Liver (tissue), 8 donors: ENCODE measurements at regions not wholly inside any gene's neighbourhood (a gene's known extent, or its start where the extent isn't known, plus 50 kb on each side); places are given as distances from the start of the nearest gene placed in this dataset.

Experiments used
- DNase-seq: peaks from one replicate; pipeline ENCODE4 v3.0.0-alpha.2; 2017; ENCODE audit warnings: low spot score
- H3K27ac ChIP-seq, 2 donors: one replicate each; pipeline ENCODE4 v1.7.0; 2013; ENCODE audit warnings: inconsistent platforms in 2 of 2, low read length in 2 of 2, control low read depth in 1 of 2, low read depth in 1 of 2, mild to moderate bottlenecking in 1 of 2
- H3K27me3 ChIP-seq, 4 donors: one replicate each; pipeline versions ENCODE4 v1.6.1 to v1.7.0; 2013; ENCODE audit warnings: low read length in 3 of 4, inconsistent platforms in 1 of 4, mild to moderate bottlenecking in 1 of 4, moderate library complexity in 1 of 4; ENCODE audit not compliant: control insufficient read depth in 4 of 4, insufficient read depth in 4 of 4
- H3K36me3 ChIP-seq, 4 donors: one replicate each; pipeline versions ENCODE4 v1.6.1 to v1.7.0; 2013; ENCODE audit warnings: low read length in 3 of 4, mild to moderate bottlenecking in 3 of 4, low read depth in 1 of 4, moderate library complexity in 1 of 4; ENCODE audit not compliant: control insufficient read depth in 4 of 4, insufficient read depth in 3 of 4
- H3K4me1 ChIP-seq, 4 donors: one replicate each; pipeline versions ENCODE4 v1.6.1 to v1.7.0; 2013; ENCODE audit warnings: low read length in 3 of 4, mild to moderate bottlenecking in 3 of 4, moderate library complexity in 1 of 4; ENCODE audit not compliant: control insufficient read depth in 4 of 4, insufficient read depth in 4 of 4
- H3K4me3 ChIP-seq, 3 donors: one replicate each; pipeline versions ENCODE4 v1.6.1 to v1.7.0; 2013; ENCODE audit warnings: low read length in 3 of 3, control low read depth in 1 of 3, low read depth in 1 of 3, mild to moderate bottlenecking in 1 of 3
- H3K9ac ChIP-seq, 2 donors: one replicate each; pipeline ENCODE4 v1.7.0; 2013; ENCODE audit warnings: low read length in 2 of 2, mild to moderate bottlenecking in 2 of 2, moderate library complexity in 2 of 2, control low read depth in 1 of 2, low read depth in 1 of 2
- H3K9me3 ChIP-seq, 4 donors: one replicate each; pipeline versions ENCODE4 v1.6.1 to v1.7.0; 2013; ENCODE audit warnings: low read length in 3 of 4; ENCODE audit not compliant: control insufficient read depth in 4 of 4
- ATF3 ChIP-seq: IDR thresholded peaks from 2 replicates; pipeline ENCODE4 v1.6.1; 2016; ENCODE audit warnings: antibody characterized with exemption
- CTCF ChIP-seq: fragments of 150-350 bp; IDR thresholded peaks from 2 replicates; pipeline ENCODE4 v1.5.1; 2017; ENCODE audit warnings: improper control_type of control experiment, low read depth, low read length; ENCODE audit not compliant: missing input control
- HNF4A ChIP-seq, 2 donors: conservative IDR thresholded peaks; 2 replicates each; pipeline ENCODE4 v1.6.1; 2016; ENCODE audit warnings: antibody characterized with exemption in 2 of 2, mild to moderate bottlenecking in 2 of 2
- HNF4G ChIP-seq: IDR thresholded peaks from 2 replicates; pipeline ENCODE4 v1.6.1; 2016; ENCODE audit warnings: antibody characterized with exemption
- JUND ChIP-seq, 2 donors: IDR thresholded peaks; 2 replicates each; pipeline ENCODE4 v1.6.1; 2016; ENCODE audit warnings: antibody characterized with exemption in 2 of 2
- MAX ChIP-seq: IDR thresholded peaks from 2 replicates; pipeline ENCODE4 v1.6.1; 2016; ENCODE audit warnings: antibody characterized with exemption
- NR2F2 ChIP-seq: IDR thresholded peaks from 2 replicates; pipeline ENCODE4 v1.6.1; 2016; ENCODE audit warnings: antibody characterized with exemption
- RAD21 ChIP-seq, 2 donors: IDR thresholded peaks; 2 replicates each; pipeline ENCODE4 v1.6.1; 2016; ENCODE audit warnings: antibody characterized with exemption in 2 of 2, mild to moderate bottlenecking in 2 of 2
- YY1 ChIP-seq: IDR thresholded peaks from 2 replicates; pipeline ENCODE4 v1.6.1; 2016; ENCODE audit warnings: antibody characterized with exemption, mild to moderate bottlenecking
- WGBS: extraction: QIAGEN DNeasy Blood & Tissue Kit; methylation state at CpG from one replicate; pipeline ENCODE4 v1.1.7; 2013; 5-methylcytosine and 5-hydroxymethylcytosine counted together
- TF ChIP-seq, protein P1 (sequence below): IDR thresholded peaks from 2 replicates; pipeline ENCODE4 v1.6.1; 2016; ENCODE audit warnings: antibody characterized with exemption, mild to moderate bottlenecking
- donor health status: healthy.
- donor health status: healthy.
- donor health status: healthy.
- donor health status: healthy.
- donor health status: healthy.

DNA sequence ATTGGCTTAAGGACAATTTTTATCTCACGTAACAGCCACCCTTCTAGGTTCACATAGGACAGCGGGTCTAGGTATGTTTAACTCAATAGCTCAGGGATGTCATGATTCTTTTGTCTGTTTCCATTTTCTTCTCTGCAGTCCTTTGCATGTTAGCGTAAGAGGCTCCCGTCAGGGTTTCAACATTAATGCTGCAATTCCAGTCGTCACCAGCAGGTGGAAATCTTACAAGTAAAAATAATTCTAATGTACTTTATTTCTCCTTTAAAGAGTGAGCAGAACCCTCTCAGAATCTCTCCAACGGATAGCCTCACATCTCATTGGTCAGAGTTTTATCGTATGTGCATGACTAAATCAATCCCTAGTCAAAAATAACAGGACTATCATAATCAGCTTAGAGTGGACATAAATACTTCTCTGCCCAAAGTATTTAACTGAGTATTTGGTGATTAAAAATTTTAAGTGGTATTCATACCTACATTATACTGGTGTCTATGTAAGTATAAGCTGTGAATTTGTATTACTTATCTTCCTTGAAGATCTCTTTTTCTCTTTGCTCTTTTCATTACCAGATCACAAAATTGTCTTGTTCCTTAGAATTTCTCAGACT is 487.2 kb upstream of the GCFC2 start:
- no peaks in the 10 kb centered on the region for H3K9me3 ChIP-seq
- no peak overlapping the region for H3K9ac ChIP-seq
- TF ChIP-seq YY1 (no peak), JUND (IDR thresholded peaks at IDR 0.05) (no peak), NR2F2 (no peak), CTCF (peak; percentile 73), RAD21 (IDR thresholded peaks at IDR 0.05) (peak; percentile 71 to 74), HNF4G (no peak)
- no peak overlapping the region for H3K4me3 ChIP-seq
- WGBS: 18% methylated on average over 7 of the region's 7 CpGs
- peak; percentile 66 for DNase-seq
- H3K36me3 ChIP-seq: no peaks in the 10 kb centered on the region
- no peaks in the 10 kb centered on the region for H3K4me1 ChIP-seq
- no peak overlapping the region for H3K27ac ChIP-seq
- H3K27me3 ChIP-seq: no peaks in the 10 kb centered on the region

DNA sequence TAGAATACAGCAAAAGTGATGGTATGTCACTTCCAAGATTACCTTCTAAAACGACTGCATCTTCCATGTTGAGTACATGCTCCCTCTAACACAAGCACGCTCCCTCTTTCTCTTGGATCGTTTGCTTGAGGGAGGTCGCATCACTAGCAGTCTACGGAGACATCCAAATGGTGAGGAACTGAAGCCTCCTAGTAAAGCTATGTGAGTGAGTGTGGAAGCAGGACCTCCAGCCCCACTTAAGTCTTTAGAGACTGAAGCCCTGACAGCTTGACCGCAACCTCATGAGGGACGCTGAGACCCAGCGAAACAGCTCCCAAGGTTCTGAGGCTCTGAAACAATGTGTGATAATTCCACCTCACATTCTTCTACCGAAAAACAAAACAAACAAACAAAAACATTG is 486.7 kb upstream of the GCFC2 start:
- no peaks in the 10 kb centered on the region for H3K27me3 ChIP-seq
- TF ChIP-seq, protein P1, sequence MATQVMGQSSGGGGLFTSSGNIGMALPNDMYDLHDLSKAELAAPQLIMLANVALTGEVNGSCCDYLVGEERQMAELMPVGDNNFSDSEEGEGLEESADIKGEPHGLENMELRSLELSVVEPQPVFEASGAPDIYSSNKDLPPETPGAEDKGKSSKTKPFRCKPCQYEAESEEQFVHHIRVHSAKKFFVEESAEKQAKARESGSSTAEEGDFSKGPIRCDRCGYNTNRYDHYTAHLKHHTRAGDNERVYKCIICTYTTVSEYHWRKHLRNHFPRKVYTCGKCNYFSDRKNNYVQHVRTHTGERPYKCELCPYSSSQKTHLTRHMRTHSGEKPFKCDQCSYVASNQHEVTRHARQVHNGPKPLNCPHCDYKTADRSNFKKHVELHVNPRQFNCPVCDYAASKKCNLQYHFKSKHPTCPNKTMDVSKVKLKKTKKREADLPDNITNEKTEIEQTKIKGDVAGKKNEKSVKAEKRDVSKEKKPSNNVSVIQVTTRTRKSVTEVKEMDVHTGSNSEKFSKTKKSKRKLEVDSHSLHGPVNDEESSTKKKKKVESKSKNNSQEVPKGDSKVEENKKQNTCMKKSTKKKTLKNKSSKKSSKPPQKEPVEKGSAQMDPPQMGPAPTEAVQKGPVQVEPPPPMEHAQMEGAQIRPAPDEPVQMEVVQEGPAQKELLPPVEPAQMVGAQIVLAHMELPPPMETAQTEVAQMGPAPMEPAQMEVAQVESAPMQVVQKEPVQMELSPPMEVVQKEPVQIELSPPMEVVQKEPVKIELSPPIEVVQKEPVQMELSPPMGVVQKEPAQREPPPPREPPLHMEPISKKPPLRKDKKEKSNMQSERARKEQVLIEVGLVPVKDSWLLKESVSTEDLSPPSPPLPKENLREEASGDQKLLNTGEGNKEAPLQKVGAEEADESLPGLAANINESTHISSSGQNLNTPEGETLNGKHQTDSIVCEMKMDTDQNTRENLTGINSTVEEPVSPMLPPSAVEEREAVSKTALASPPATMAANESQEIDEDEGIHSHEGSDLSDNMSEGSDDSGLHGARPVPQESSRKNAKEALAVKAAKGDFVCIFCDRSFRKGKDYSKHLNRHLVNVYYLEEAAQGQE: no peak
- TF ChIP-seq CTCF (no peak), HNF4A (conservative IDR thresholded peaks at IDR 0.05) (no peak), MAX (no peak), YY1 (no peak), ATF3 (no peak)
- no peak overlapping the region for H3K9ac ChIP-seq
- H3K4me1 ChIP-seq: no peaks in the 10 kb centered on the region
- H3K4me3 ChIP-seq: no peak overlapping the region
- H3K27ac ChIP-seq: no peak overlapping the region
- no peaks in the 10 kb centered on the region for H3K36me3 ChIP-seq
- no peaks in the 10 kb centered on the region for H3K9me3 ChIP-seq
- DNase-seq: no peak
- 64% methylated on average over 9 of the region's 9 CpGs for whole genome bisulfite sequencing
